ENCODE measurements at regions not wholly inside any gene's neighbourhood (a gene's known extent, or its start where the extent isn't known, plus 50 kb on each side); places are given as distances from the start of the nearest gene placed in this dataset.
A peak's percentile ranks its signal among the peaks of the same experiment; 100 is the strongest.

DNA sequence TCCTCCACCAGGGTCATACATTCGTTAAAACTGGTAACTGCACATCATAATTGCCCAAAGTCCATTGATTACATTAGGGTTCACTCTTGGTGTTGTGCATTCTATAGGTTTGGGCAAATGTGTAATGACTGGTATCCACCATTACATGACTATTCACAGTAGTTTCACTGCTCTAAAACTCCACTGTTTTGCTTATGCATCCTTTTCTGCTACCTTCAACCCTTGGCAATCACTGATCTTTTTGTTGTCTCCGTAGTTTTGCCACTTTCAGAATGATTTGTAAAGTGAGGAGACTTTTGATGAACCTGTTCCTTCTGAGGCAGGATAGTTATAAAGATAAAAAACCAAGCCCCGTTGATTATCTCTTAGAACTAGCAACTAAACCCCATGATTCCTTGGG, 187.3 kb upstream of the MCHR2 start:
- DNase-seq (ENCODE audit: low read depth in 1 of 2, low spot score in 1 of 2), result no peak
- TF ChIP-seq JUND (IDR thresholded peaks at IDR 0.05; ENCODE audit: low read depth), result no peak
- in situ Hi-C loops (cut with HindIII; ENCODE audit: low pct_unique_long_range_greater_than_20kb, low sequenced_read_pairs), result no loop called here

- DNase-seq (ENCODE audit: low read depth in 1 of 2, low spot score in 1 of 2), result no peak
- in situ Hi-C loops (cut with HindIII; ENCODE audit: low pct_unique_long_range_greater_than_20kb, low sequenced_read_pairs), result no loop called here
- no peak for TF ChIP-seq JUND (IDR thresholded peaks at IDR 0.05; ENCODE audit: low read depth)
Measured at GRCh38 chr6:100179576-100179975, 185.6 kb upstream of the MCHR2 start.

DNA sequence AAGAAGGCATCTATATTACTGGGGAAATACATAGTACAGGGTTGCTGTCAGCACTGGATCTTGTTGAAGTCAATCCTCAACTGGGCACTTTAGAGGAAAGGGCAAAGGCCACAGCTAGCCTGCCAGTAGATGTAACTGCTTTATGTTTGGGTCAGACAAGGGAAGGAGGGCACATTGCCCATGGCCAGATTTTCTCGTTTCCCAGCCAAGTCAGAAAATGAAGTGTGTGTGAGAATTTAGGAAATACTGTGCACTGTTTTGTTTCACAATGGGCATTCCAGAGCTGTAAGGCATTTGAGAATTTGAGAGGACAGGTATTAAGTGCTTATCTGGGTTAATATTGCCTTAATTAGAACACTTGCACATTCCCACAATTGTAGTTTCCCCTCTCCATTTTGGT, 183.9 kb upstream of the MCHR2 start:
- in situ Hi-C loops (cut with HindIII; ENCODE audit: low pct_unique_long_range_greater_than_20kb, low sequenced_read_pairs), result no loop called here
- DNase-seq (ENCODE audit: low read depth in 1 of 2, low spot score in 1 of 2), result no peak
- no peak for TF ChIP-seq JUND (IDR thresholded peaks at IDR 0.05; ENCODE audit: low read depth)

DNA sequence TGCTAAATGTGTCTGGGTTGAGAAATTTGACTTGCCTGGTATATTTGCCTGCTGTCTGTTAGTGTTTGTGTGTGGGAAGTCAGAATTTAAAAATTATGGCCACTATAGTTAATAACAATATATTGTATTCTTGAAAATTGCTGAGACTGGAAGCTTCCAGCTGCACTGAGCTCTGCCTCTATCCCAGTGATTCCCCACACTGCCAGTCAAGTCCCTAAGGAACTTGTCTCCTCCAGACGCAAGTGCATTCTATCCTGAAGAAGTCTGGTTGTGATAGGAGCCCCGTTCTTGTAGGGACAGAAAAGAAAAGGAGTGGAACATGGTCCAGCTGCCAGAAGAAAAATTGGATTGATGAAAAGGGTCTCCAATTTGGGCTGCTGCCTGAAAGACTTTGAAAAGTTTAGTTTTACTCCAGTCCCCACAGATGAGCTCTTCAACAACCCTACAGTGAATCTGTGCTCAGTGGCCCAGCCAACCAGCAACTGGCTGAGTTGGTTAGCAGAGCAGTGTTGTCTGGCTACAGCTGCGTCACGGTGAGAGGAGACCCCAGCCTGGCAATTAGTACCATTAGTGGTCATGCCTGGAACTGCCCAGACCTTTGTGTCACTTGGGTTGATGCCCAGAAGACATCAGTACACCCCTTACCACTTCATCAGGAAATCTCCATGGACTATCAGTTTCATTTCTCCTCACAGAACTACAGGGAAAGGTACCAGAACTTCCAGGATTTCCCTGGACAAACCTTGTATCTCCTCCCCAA, 183.1 kb upstream of the MCHR2 start:
- no peak for TF ChIP-seq JUND (IDR thresholded peaks at IDR 0.05; ENCODE audit: low read depth)
- DNase-seq (ENCODE audit: low read depth in 1 of 2, low spot score in 1 of 2), result no peak
- in situ Hi-C loops (cut with HindIII; ENCODE audit: low pct_unique_long_range_greater_than_20kb, low sequenced_read_pairs), result no loop called here

- in situ Hi-C loops (cut with HindIII; ENCODE audit: low pct_unique_long_range_greater_than_20kb, low sequenced_read_pairs), result no loop called here
- no peak for TF ChIP-seq JUND (IDR thresholded peaks at IDR 0.05; ENCODE audit: low read depth)
- peak in 1 of 2 experiments; percentile 84 for DNase-seq (ENCODE audit: low read depth in 1 of 2, low spot score in 1 of 2)
Measured at GRCh38 chr6:100176311-100176950, 182.4 kb upstream of the MCHR2 start.

- TF ChIP-seq JUND (IDR thresholded peaks at IDR 0.05; ENCODE audit: low read depth), result no peak
- in situ Hi-C loops (cut with HindIII; ENCODE audit: low pct_unique_long_range_greater_than_20kb, low sequenced_read_pairs), result no loop called here
- DNase-seq (ENCODE audit: low read depth in 1 of 2, low spot score in 1 of 2), result peak in 1 of 2 experiments; percentile 83
Measured at GRCh38 chr6:100175814-100176310, 181.8 kb upstream of the MCHR2 start.

DNA sequence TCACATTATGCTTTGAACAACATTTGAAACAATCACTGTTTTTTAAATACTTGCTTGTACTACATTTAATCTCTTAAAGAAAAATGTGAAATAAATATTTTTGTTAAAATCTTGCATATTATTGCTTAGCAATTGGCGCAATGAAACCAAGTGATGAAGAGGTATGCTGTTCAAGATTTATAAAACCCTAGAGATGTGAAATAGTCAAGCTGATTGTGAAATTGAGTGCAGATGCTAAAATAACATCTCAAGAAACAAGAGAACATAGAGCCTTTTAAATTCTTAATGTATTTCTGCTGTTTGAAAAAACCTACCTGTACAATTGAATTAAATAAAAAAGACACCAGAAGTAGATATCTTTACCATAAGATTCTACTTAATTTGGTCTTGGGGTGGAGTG, 179.2 kb upstream of the MCHR2 start:
- no peak for TF ChIP-seq JUND (IDR thresholded peaks at IDR 0.05; ENCODE audit: low read depth)
- DNase-seq (ENCODE audit: low read depth in 1 of 2, low spot score in 1 of 2), result no peak
- in situ Hi-C loops (cut with HindIII; ENCODE audit: low pct_unique_long_range_greater_than_20kb, low sequenced_read_pairs), result no loop called here

GRCh38 chr6:100172322-100172713, 178.3 kb upstream of the MCHR2 start:
- DNase-seq (ENCODE audit: low read depth in 1 of 2, low spot score in 1 of 2), result no peak
- in situ Hi-C loops (cut with HindIII; ENCODE audit: low pct_unique_long_range_greater_than_20kb, low sequenced_read_pairs), result no loop called here
- no peak for TF ChIP-seq JUND (IDR thresholded peaks at IDR 0.05; ENCODE audit: low read depth)

DNA sequence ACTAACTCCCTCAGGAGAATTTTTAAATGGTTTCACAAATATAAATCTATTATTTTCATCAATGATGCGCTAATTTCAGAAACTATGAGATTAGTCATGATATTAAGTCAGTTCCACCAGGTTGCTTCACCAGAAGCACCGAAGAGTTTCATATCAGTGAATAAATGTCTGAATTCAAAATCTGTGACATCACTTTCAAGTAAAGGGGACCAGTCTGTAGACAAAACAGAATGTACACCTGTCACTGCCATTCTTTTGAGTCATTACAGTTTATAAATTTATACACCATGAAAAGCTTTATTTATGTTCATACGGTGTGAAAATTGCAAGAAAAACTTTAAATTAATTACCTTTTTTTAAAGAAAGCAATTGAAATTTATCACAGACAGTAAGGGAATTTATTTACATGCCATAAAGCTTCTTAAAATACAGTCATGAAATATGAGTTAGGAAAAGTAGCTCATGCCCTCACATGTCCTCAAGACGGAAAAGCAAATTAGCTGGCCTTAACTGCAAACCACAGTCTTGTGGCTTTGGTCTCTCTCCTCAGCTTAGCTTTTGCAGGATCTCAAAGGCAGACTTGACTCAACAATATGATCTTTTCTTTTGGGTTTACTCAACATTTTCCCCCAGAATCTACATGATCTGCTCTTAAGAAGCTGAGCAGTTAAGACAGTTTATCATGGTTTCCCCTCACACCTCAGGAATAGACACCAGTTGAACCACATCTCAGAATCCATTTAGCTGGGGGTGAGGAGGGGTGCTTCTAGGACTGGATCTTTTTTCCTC, 177.7 kb upstream of the MCHR2 start:
- no peak for DNase-seq (ENCODE audit: low read depth in 1 of 2, low spot score in 1 of 2)
- in situ Hi-C loops (cut with HindIII; ENCODE audit: low pct_unique_long_range_greater_than_20kb, low sequenced_read_pairs), result no loop called here

GRCh38 chr6:100168148-100168547, 174.1 kb upstream of the MCHR2 start:
- TF ChIP-seq JUND (IDR thresholded peaks at IDR 0.05; ENCODE audit: low read depth), result no peak

More for the DNA sequence above, 177.7 kb upstream of the MCHR2 start:
- no peak for TF ChIP-seq JUND (IDR thresholded peaks at IDR 0.05; ENCODE audit: low read depth)

DNA sequence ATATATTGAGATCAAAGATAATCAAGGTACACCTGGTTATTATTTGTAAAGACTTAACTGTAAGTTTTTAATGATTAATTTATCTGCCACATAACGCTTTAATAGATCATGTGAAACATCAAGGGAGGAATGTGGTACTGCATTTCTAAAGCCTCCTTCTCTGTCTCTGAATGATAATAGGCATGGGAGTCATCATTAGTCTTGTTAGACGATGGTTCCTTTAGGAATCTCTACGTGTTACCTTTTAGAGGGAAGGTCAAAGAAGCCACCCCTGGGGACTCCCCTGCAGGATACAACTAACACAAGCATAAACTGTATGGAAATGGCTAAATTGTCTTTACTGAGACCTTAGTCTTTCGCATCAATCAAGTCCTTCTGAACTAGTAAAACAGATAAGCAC, 173.6 kb upstream of the MCHR2 start:
- TF ChIP-seq JUND (IDR thresholded peaks at IDR 0.05; ENCODE audit: low read depth), result no peak
- in situ Hi-C loops (cut with HindIII; ENCODE audit: low pct_unique_long_range_greater_than_20kb, low sequenced_read_pairs), result no loop called here
- DNase-seq (ENCODE audit: low read depth in 1 of 2, low spot score in 1 of 2), result no peak

More at GRCh38 chr6:100168148-100168547, 174.1 kb upstream of the MCHR2 start:
- in situ Hi-C loops (cut with HindIII; ENCODE audit: low pct_unique_long_range_greater_than_20kb, low sequenced_read_pairs), result no loop called here
- no peak for DNase-seq (ENCODE audit: low read depth in 1 of 2, low spot score in 1 of 2)

- in situ Hi-C loops (cut with HindIII; ENCODE audit: low pct_unique_long_range_greater_than_20kb, low sequenced_read_pairs), result no loop called here
- no peak for TF ChIP-seq JUND (IDR thresholded peaks at IDR 0.05; ENCODE audit: low read depth)
- DNase-seq (ENCODE audit: low read depth in 1 of 2, low spot score in 1 of 2), result no peak
Measured at GRCh38 chr6:100166956-100167355, 172.9 kb upstream of the MCHR2 start.

GRCh38 chr6:100165442-100165841, 171.4 kb upstream of the MCHR2 start:
- in situ Hi-C loops (cut with HindIII; ENCODE audit: low pct_unique_long_range_greater_than_20kb, low sequenced_read_pairs), result no loop called here

More at GRCh38 chr6:100165442-100165841, 171.4 kb upstream of the MCHR2 start:
- no peak for TF ChIP-seq JUND (IDR thresholded peaks at IDR 0.05; ENCODE audit: low read depth)
- no peak for DNase-seq (ENCODE audit: low read depth in 1 of 2, low spot score in 1 of 2)

Measured in T47D (cell line).